Mucosa of gallbladder (tissue), 1 donor: ENCODE measurements at regions not wholly inside any gene's neighbourhood (a gene's known extent, or its start where the extent isn't known, plus 50 kb on each side); places are given as distances from the start of the nearest gene placed in this dataset.
"Not testable (repeated sequence)": the region's sequence is repeated elsewhere in the genome, so short reads cannot be mapped to it uniquely, and the experiment has no call there.

Source experiments
- DNase-seq: peaks from one replicate; pipeline ENCODE4 v3.0.0-alpha.2; 2020; ENCODE audit warnings: low spot score
- donor health status: DM: no; HTN: no; CAD: no.

DNA sequence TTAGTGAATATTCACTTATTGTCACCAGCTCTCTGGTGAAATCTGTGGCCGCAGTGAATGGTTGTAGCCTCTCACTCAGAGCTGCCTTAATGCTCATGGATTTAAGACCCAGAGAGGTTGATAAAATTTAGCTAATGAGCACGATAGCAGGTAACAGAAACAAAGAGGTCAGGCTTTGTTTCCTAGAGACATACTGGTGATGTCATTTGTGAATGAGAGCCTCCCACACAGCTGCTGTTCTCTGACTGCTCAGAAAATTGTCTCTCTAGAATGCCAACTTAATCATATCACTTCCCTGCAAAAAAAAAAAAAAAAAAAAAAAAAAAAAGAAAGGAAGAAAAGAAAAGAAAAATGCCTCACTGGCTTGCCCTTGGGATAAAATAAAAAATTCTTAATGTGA, 411.7 kb upstream of the MYT1L start:
- no peak for DNase-seq

DNA sequence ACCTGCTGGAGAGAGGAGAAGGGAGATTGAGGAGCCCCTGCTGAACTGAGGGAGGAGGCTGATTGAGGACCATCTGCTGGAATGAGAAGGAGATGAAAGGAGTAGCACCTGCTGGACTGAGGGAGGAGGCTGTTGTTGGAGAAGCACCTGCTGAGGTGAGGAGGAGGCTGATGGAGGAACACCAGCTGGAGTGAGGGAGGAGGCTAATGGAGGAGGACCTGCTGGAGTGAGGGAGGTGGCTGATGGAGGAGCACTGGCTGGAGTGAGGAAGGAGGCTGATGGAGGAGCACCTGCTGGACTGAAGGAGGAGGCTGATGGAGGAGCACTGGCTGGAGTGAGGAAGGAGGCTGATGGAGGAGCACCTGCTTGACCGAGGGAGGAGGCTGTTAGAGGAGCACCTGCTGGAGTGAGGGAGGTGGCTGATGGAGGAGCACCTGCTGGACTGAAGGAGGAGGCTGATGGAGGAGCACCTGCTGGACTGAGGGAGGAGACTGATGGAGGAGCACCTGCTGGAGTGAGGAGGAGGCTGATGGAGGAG, 409.2 kb upstream of the MYT1L start:
- no peak for DNase-seq

DNA sequence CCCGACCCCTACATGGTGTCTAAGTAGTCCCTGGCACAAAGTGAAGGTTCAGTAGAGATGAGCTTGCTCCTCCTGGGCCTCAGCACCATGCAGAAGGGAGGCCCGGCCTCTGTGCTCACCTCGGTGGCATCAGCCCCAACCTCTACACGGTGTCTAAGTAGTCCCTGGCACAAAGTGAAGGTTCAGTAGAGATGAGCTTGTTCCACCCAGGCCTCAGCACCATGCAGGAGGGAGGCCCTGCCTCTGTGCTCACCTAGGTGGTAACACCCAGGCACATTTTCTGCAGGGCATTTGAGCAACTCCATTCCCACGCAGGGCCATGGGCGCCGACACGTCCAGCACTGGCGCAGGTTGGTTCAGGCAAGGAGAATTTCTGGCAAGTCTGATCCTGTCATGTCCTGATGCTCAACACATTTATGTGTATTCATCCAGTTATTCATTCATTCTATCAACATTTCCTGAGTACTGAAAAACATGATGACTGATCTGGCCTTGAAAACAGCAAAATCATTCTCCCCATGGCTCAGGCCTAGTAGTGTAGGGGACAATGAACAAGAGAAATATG, 408.2 kb upstream of the MYT1L start:
- no peak for DNase-seq

DNA sequence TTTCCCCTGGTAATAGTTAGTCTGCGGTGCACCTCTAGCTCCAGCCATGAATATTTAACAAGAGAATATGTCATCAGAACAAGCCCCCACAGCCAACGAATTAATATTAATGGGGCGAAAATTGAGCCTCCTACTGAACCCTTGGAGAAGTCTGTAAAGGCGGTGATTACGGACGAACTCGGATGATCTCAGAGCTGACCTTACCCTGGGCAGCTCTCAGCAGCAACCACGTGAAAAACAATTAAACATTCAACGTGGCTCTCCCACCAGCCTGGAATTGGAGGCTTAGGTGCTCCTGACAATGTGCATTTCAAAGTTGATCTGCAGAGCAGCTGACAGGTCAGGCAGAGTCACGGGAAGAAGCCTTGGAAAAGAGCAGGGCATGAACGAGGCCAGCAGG, 407.6 kb upstream of the MYT1L start:
- DNase-seq: no peak

- DNase-seq: no peak
Observed at GRCh38 chr2:2738276-2738675, 407.2 kb upstream of the MYT1L start.

DNA sequence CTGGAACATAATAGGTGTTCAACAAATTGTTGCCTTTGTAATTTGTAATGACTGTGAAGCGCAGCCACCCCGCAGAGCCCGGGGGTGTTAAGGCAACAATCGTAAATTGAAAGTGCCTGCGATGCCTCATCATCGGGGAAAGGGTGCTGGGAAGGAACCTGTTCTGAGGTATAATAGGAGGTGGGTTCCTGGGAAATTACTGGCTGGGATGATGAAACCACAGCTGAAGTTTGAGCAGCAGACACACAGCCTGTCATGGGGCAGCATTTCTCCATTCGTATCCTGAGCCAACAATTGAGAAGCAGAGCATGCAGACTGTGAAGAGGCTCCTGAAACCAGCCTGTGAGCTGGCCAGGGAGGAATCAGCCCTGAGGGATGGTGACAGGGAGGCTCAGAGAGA, 404.0 kb upstream of the MYT1L start:
- no peak for DNase-seq

- DNase-seq: no peak
Observed at GRCh38 chr2:2734308-2734707, 403.2 kb upstream of the MYT1L start.

DNA sequence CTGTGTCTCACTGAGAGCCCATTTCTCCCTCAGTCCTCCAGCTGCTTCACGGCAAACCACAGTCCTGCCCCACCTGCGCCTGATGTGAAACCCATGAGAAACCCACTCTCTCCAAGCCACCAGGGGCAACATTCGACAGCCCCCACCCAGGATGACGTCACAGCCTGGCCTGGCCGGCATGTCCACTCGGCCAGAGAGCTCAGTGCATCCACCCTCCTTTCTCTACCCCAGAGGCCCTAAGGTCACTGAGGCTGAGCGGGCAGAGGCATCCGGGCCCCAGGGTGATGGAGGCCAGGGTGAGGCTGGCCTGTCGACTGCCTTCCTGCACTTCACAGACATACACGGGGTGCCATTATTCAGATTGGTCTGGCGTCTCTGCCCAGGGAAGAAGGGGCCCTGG, 402.7 kb upstream of the MYT1L start:
- DNase-seq: no peak

- no peak for DNase-seq
Observed at GRCh38 chr2:2732331-2733119, 401.4 kb upstream of the MYT1L start.

DNA sequence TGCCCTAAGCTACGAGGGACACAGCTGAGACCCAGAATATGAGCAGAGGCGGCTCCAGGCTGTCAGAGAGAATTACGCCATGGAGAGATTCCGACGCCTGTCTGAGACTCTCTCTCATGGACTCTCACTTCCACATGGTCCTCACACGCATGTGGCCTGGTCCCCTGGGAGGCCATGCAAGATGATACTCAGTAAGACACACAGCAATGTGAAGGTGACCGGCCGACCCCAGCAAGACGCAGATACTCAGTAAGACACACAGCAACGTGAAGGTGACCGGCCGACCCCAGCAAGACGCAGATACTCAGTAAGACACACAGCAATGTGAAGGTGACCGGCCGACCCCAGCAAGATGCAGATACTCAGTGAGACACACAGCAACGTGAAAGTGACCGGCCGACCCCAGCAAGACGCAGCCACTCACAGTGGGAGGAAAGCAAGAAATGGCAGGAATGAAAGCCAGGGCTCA, 400.8 kb upstream of the MYT1L start:
- no peak for DNase-seq

GRCh38 chr2:2731101-2731815, 400.2 kb upstream of the MYT1L start:
- no peak for DNase-seq

DNA sequence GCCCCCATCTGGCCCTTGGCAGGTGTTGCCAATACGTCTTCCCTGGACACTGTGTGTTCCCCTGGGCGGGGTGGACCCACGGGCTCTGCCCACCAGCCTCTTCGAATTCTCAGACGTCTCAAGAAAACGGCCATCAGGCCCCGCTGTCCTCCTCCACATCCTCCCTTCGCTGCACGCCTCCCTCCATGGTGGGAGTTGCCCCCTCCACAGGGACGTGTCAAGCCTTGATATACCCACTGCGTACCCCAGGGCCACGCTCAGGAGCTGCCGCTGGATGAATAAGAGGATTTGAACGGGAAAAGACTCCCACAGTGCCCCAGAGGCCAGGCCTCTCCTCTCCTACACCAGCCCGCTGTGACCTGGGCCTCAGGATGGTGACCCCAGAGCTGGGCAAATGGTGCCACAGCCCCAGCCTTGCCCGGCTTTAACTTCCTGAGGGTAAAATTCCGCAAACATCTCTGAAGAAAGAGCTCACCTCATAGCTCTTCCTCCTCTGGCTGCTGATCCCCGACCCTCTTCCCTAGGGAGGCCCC, 399.3 kb upstream of the MYT1L start:
- no peak for DNase-seq

- no peak for DNase-seq
Observed at GRCh38 chr2:2729246-2729645, 398.2 kb upstream of the MYT1L start.

- no peak for DNase-seq
Observed at GRCh38 chr2:2728635-2729034, 397.6 kb upstream of the MYT1L start.

GRCh38 chr2:2727876-2728511, 396.9 kb upstream of the MYT1L start:
- no peak for DNase-seq

- DNase-seq: no peak
Observed at GRCh38 chr2:2726163-2726562, 395.1 kb upstream of the MYT1L start.

DNA sequence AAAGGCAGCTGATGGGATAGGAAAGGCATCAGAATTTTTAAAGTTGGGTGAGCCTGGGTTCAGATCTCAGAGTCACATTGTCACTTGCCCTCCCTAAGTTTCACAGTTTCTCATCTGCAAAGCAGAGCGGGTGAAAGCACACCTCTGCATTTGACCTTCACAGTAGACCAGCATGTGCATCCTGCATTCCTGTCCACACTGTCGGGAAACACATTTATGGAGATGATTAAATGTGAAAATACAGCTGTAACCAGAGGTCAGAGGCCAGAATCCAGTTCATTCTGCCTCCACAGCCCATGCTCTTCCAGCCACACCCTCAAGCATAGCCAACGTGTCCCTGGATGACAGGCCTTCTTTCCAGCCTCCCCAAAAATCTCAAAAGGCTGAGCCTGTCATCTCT, 392.0 kb upstream of the MYT1L start:
- DNase-seq: no peak

GRCh38 chr2:2721296-2721835, 390.3 kb upstream of the MYT1L start:
- no peak for DNase-seq

- DNase-seq: not testable (repeated sequence)
Observed at GRCh38 chr2:2720806-2721205, 389.7 kb upstream of the MYT1L start.

- no peak for DNase-seq
Observed at GRCh38 chr2:2720351-2720750, 389.3 kb upstream of the MYT1L start.

- DNase-seq: no peak
Observed at GRCh38 chr2:2719781-2720180, 388.7 kb upstream of the MYT1L start.

DNA sequence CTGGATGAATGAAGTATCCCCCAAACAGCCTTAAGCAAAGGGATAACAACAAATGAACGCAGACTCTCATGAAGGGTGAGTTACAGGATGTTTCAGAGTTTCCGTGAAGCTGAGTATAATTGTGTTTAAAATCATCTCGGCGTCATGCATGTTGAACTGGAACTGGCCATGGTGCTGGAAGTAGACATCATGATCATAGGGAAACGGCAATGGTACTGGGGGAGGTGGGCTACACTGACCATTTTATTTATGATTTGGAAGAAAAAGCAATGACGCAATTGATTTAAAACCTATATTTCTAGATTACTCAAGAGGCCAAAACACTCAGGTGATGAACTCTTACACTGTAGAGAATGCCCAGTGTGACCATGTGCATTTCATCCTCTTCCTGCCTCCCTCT, 387.9 kb upstream of the MYT1L start:
- no peak for DNase-seq
